GM23248 (cell line): ENCODE measurements at regions not wholly inside any gene's neighbourhood (a gene's known extent, or its start where the extent isn't known, plus 50 kb on each side); places are given as distances from the start of the nearest gene placed in this dataset.

ENCODE experiments used
- EZH2 ChIP-seq: fragments of 200-600 bp; sonication (generic); IDR thresholded peaks from 2 replicates; pipeline ENCODE4 v1.6.1; 2018; ENCODE audit warnings: antibody characterized with exemption, mild to moderate bottlenecking; ENCODE audit not compliant: insufficient read depth, poor library complexity, severe bottlenecking
- EZH2phosphoT487 ChIP-seq: fragments of 200-600 bp; sonication (generic); IDR thresholded peaks from 2 replicates; pipeline ENCODE4 v1.6.1; 2018; ENCODE audit warnings: antibody characterized with exemption, moderate library complexity, mild to moderate bottlenecking, low read depth; ENCODE audit not compliant: insufficient read depth

DNA sequence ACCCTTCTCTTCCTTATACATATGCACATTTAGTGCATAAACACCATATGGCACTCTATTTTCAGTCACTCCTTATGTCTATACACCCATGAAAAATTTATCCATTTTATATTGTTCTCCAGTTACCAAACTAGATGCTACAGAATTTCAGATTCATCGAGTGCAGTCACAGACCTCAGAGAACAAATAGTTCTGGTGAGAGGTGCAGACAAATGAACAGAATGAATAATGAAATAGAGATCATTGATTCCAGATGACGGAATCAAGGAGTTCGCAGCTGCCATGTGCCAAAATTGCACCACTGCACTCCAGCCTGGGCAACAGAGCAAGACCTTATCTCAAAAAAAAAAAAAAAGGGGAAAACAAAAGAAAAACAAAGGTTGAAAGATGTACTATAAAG is 214.8 kb upstream of the CEP162 start:
- TF ChIP-seq EZH2 (no peak), EZH2phosphoT487 (no peak)
